Chondrocyte (in vitro differentiated cells): ENCODE measurements at regions not wholly inside any gene's neighbourhood (a gene's known extent, or its start where the extent isn't known, plus 50 kb on each side); places are given as distances from the start of the nearest gene placed in this dataset.
A peak's percentile ranks its signal among the peaks of the same experiment; 100 is the strongest.

Experiments used
- DNase-seq: peaks from one replicate; pipeline ENCODE4 v3.0.0; 2021; ENCODE audit warnings: mixed read lengths, low spot score
- H3K27ac Mint-ChIP-seq: one replicate; pipeline ENCODE4 v1.8.0; 2021; ENCODE audit warnings: mild to moderate bottlenecking, moderate library complexity, mixed read lengths; ENCODE audit not compliant: unreplicated experiment
- H3K27me3 Mint-ChIP-seq: 2 replicates; pipeline ENCODE4 v1.8.0; 2021; ENCODE audit warnings: low read depth, mixed read lengths
- H3K36me3 Mint-ChIP-seq: 2 replicates; pipeline ENCODE4 v1.8.0; 2021; ENCODE audit warnings: low read depth, mixed read lengths
- H3K4me1 Mint-ChIP-seq: 2 replicates; pipeline ENCODE4 v1.8.0; 2021; ENCODE audit warnings: low read depth, mild to moderate bottlenecking, mixed read lengths
- H3K4me3 Mint-ChIP-seq: one replicate; pipeline ENCODE4 v1.8.0; 2021; ENCODE audit warnings: mild to moderate bottlenecking, moderate library complexity, mixed read lengths; ENCODE audit not compliant: unreplicated experiment
- H3K9me3 Mint-ChIP-seq: 2 replicates; pipeline ENCODE4 v1.8.0; 2021; ENCODE audit warnings: low read depth, mixed read lengths
- TF ChIP-seq, protein P1 (sequence below): fragments of 200-600 bp; sonication (generic); IDR thresholded peaks from 2 replicates; pipeline ENCODE4 v1.5.0; 2021; ENCODE audit warnings: antibody characterized with exemption, mild to moderate bottlenecking, moderate library complexity

DNA sequence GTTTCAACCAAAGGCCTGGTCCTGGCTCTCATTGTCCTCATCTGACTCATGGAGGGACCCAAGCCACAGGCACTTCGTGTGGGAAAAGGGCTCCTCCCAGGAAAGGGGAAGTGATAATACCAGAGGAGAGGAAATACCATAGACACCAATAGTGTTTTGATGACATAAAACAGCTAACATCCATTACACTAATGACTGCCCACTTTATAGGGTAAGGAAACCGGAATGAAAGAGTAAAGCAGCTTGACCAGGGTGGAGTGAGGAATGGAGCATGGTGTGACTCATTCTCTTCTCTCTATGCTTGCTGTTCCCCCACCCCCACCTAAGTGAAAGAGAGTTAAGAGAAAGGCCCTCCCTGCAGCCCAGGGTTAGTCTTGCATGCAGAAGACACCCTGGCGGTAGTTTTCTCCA, 67.4 kb upstream of the HRH2 start:
- Mint-ChIP-seq H3K4me1 (peaks cover 10% of the 10 kb centered on the region), H3K27ac (peak overlapping the region; percentile 73), H3K4me3 (no peak overlapping the region), H3K36me3 (peaks cover 3% of the 10 kb centered on the region), H3K9me3 (peaks cover 18% of the 10 kb centered on the region), H3K27me3 (no peaks in the 10 kb centered on the region)
- DNase-seq, result no peak
- TF ChIP-seq, protein P1, sequence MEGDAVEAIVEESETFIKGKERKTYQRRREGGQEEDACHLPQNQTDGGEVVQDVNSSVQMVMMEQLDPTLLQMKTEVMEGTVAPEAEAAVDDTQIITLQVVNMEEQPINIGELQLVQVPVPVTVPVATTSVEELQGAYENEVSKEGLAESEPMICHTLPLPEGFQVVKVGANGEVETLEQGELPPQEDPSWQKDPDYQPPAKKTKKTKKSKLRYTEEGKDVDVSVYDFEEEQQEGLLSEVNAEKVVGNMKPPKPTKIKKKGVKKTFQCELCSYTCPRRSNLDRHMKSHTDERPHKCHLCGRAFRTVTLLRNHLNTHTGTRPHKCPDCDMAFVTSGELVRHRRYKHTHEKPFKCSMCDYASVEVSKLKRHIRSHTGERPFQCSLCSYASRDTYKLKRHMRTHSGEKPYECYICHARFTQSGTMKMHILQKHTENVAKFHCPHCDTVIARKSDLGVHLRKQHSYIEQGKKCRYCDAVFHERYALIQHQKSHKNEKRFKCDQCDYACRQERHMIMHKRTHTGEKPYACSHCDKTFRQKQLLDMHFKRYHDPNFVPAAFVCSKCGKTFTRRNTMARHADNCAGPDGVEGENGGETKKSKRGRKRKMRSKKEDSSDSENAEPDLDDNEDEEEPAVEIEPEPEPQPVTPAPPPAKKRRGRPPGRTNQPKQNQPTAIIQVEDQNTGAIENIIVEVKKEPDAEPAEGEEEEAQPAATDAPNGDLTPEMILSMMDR, result no peak

DNA sequence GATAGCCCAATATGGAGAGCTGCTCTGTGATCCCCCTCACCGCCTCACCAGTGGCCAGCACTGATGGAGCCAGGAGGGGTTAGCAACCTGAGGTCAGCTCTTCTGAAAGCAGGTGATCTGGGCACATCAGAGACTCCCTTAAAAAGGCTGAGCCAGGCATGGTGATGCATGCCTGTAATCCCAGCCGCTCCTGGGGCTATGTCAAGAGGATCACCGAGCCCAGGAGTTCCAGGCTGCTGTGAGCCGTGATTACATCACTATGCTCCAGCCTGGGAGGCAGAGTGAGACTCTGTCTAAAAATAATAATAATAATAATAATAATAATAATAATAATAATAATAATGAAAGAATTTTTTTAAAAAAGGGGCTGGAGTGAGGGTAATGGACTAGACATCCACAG, 66.6 kb upstream of the HRH2 start:
- H3K36me3 Mint-ChIP-seq, result no peaks in the 10 kb centered on the region
- peaks cover 11% of the 10 kb centered on the region for H3K9me3 Mint-ChIP-seq
- no peak overlapping the region for H3K27ac Mint-ChIP-seq
- H3K27me3 Mint-ChIP-seq, result no peaks in the 10 kb centered on the region
- H3K4me3 Mint-ChIP-seq, result no peak overlapping the region
- no peak for DNase-seq
- peaks cover 10% of the 10 kb centered on the region for H3K4me1 Mint-ChIP-seq
- TF ChIP-seq, protein P1, result no peak

DNA sequence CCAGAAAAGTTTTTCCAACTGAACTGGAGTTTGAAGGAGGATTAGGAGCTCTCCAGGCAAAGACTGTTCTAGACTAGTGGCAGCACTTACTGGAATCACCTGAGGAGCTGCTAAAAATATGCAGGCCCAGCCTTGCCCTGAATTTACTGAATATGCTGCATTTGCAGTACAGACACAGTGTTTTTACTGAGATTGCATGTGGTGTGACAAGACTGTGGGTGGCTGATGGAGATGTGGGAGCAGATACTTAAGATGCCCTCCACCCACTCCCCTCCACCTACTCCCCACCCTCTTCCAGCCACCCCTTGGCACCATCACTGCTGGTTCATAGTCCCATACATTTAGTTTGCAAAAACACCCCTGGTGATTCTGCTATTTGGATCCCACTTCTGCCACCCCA, 64.1 kb upstream of the HRH2 start:
- no peaks in the 10 kb centered on the region for H3K27me3 Mint-ChIP-seq
- H3K27ac Mint-ChIP-seq, result no peak overlapping the region
- peaks cover 7% of the 10 kb centered on the region for H3K9me3 Mint-ChIP-seq
- no peak for DNase-seq
- no peak overlapping the region for H3K4me3 Mint-ChIP-seq
- H3K4me1 Mint-ChIP-seq, result peaks cover 10% of the 10 kb centered on the region
- TF ChIP-seq, protein P1, result no peak
- no peaks in the 10 kb centered on the region for H3K36me3 Mint-ChIP-seq

DNA sequence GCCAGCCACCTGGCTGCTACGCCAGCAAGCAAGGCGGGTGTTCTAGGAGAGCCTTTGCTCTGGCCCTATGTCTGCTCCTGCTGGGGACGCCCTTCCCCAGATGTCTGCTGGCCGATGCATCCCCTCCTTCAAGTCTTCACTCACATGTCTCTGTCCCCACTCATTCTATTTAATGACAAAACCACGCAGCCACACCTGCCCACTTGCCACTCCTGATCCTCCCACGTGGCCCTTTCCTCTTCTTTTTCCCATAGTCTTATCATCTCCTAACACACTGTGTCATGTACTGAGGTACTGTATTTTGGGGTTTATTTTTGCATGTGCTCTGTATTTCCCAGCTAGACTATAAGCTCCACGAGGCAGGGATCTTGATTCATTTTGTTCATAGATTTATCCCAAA, 62.0 kb upstream of the HRH2 start:
- no peak for DNase-seq
- Mint-ChIP-seq H3K9me3 (no peaks in the 10 kb centered on the region), H3K4me3 (no peak overlapping the region), H3K27me3 (no peaks in the 10 kb centered on the region), H3K4me1 (peaks cover 1% of the 10 kb centered on the region), H3K27ac (no peak overlapping the region), H3K36me3 (no peaks in the 10 kb centered on the region)
- TF ChIP-seq, protein P1, result no peak

DNA sequence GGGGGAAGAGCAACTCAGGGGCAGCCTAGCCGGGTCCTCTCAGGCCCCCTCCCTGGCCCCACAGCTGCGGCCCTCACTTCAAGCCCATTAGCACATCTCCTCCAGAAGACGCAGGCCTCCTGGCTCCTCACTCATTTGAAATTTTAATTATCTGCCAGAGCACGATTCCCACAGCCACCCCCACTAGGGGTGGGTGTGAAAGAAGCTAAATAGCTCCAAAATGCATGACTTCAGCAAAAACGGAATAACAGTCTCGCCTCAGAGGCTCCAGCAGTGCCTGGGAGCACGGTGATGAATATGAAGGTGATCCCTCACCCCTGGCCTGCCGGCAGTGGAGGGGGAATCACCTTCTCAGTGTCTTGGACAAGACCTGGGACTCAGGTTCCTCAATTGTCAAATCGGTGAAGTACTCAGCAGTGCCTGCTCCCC, 61.1 kb upstream of the HRH2 start:
- DNase-seq, result no peak
- H3K9me3 Mint-ChIP-seq, result no peaks in the 10 kb centered on the region
- H3K27ac Mint-ChIP-seq, result no peak overlapping the region
- H3K4me3 Mint-ChIP-seq, result no peak overlapping the region
- H3K27me3 Mint-ChIP-seq, result no peaks in the 10 kb centered on the region
- H3K4me1 Mint-ChIP-seq, result no peaks in the 10 kb centered on the region
- TF ChIP-seq, protein P1, result no peak
- no peaks in the 10 kb centered on the region for H3K36me3 Mint-ChIP-seq
